C4-2B (cell line): ENCODE measurements at regions not wholly inside any gene's neighbourhood (a gene's known extent, or its start where the extent isn't known, plus 50 kb on each side); places are given as distances from the start of the nearest gene placed in this dataset.

ENCODE experiments used
- CTCF ChIP-seq: fragments of 450-650 bp; conservative IDR thresholded peaks from 2 replicates; pipeline ENCODE4 v1.5.1; 2017; ENCODE audit warnings: mild to moderate bottlenecking
- ZFX ChIP-seq: fragments of 450-650 bp; IDR thresholded peaks from 2 replicates; pipeline ENCODE4 v1.6.1; 2017

- TF ChIP-seq CTCF (no peak), ZFX (no peak)
Measured at GRCh38 chr7:118753479-118753878, 529.0 kb downstream of the ANKRD7 start.
